CD4-positive, alpha-beta T cell treated with Interleukin-1 beta for 1 hour (primary cell): ENCODE measurements at regions not wholly inside any gene's neighbourhood (a gene's known extent, or its start where the extent isn't known, plus 50 kb on each side); places are given as distances from the start of the nearest gene placed in this dataset.

ENCODE experiments used
- DNase-seq, 2 donors: peaks; one replicate each; pipeline ENCODE4 v3.0.0-alpha.2; 2020 to 2022

DNA sequence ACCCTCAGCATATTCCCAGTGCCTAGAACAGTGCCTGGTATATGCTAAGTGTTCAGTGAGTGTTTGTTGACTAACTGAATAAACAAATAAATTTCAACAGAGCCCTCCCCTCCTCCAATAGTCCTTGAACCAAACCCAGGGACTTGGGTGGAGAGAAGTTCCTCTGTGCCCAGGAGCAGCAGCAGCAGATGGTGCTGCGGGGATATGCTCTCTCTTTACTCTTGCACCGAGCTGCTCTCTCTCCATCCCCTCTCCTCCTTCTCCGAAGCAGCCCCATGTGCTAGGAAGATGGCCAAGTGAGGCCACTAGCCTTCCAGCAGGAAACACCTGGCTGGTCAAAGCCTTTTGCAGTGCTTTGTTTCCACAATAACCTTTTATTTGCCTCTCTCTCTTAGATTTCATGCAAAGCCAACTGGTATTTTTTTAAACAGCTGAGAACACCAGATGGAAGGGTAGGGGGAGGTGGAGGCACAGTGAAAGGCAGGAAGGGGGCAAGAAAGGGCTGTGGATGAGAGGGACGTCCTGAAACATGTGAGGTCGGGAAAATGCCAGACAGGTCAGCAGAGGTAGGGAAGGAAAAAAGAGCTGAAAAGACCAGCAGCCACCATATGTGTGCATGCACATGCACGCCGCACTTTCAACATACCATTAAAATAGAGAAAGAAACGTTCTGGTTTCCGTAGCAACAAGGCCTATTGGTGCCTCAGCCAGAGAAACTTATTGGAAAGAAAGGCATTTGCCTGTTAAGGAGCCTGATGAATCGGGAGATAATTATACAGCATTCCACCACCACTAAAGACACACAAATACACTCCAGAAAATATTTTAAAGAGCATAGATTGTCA is 78.9 kb downstream of the EMP1 start:
- no peak for DNase-seq

DNA sequence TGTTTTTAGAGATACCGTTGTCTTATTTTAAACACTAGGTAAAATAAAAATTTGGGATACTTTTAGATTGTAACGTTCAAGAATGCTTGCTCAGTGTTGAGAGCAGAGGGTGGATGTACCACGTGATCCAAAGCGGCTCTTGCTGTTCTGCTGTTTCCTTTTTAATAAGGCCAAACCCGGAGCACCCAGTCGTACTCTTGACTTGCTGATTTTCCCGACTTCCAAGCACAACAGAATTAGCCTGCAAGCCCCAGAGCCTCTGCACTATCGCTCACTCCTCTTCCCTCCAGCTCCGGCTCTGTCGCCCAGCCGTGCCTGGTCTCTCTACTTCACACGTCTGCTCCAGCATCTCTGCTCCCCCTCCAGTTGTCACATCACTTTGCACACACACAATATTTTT is 77.3 kb downstream of the EMP1 start:
- DNase-seq = no peak

DNA sequence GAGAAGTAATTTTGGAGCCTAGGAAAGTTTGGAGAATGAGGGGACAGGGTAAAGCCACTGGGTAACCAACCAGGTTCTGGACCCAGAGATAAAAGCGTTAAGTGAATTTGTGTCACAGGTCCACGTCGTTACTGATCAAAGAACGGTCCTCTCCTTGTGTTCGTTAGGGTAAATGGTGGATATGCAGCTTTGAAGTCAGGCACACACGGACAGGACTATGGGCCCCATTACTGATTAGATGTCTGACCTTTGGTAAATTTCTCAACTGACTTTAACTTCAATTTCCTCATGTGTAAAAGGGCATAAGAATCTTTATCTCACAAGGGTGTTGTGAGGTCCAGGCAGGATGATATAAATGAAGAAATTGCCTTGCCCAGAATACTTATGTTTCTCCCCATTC is 76.6 kb downstream of the EMP1 start:
- DNase-seq = no peak

DNA sequence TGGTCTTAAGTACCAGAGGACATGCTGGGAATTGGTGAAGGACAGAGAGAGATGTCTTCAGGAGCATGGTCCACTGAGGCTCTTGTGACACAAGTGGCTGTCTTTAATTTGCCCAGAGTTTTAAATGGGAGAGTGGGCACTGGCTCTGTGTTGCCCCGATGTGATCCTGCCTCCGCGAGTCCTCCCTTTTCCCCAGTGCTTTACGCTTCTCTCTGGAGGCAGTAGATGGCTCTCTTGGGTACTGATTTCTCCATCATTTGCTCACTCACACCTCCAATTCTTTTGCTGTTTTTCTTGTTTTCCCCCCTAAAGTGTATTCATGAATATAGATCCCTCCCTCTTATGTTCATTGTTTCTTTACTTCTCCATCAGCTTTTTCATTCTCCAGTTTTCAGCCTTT is 74.3 kb downstream of the EMP1 start:
- DNase-seq = no peak
